ENCODE measurements at regions not wholly inside any gene's neighbourhood (a gene's known extent, or its start where the extent isn't known, plus 50 kb on each side); places are given as distances from the start of the nearest gene placed in this dataset.

DNA sequence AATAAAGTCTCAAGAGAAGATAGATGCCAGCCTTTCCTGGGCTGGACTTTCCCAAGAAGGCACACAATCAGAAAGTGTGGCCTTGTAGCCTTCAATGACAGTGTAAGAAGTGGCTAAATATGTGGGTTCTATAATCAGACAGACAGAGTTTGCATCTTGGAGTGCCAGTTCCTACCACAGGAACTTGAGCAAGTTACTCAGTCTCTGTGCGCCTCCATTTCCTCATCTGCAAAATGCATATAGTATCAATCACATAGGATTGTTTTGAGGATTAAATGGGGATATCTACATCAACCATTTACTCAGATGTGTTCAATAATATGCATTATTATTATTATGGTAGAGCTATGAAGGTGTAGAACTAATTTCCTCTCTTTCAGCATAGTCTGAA is 176.8 kb upstream of the PTBP2 start:
- no TSS peak for BruUV-seq (replicated peaks)
- no peaks in the 10 kb centered on the region for H3K79me2 ChIP-seq (ENCODE audit: insufficient read depth, low read depth, low read length)
- intact Hi-C loops (cut with micrococcal nuclease; ENCODE audit: unreplicated experiment), result no loop called here
- no peak overlapping the region for H3K4me2 ChIP-seq (ENCODE audit: low read length)
- H3K9me2 ChIP-seq (ENCODE audit: insufficient read depth, low read length), result no peaks in the 10 kb centered on the region
- no peak for DNase-seq (ENCODE audit: low spot score)
- H3K4me1 ChIP-seq (ENCODE audit: insufficient read depth, low read length, poor library complexity, severe bottlenecking), result no peaks in the 10 kb centered on the region
- TF ChIP-seq, protein P1, sequence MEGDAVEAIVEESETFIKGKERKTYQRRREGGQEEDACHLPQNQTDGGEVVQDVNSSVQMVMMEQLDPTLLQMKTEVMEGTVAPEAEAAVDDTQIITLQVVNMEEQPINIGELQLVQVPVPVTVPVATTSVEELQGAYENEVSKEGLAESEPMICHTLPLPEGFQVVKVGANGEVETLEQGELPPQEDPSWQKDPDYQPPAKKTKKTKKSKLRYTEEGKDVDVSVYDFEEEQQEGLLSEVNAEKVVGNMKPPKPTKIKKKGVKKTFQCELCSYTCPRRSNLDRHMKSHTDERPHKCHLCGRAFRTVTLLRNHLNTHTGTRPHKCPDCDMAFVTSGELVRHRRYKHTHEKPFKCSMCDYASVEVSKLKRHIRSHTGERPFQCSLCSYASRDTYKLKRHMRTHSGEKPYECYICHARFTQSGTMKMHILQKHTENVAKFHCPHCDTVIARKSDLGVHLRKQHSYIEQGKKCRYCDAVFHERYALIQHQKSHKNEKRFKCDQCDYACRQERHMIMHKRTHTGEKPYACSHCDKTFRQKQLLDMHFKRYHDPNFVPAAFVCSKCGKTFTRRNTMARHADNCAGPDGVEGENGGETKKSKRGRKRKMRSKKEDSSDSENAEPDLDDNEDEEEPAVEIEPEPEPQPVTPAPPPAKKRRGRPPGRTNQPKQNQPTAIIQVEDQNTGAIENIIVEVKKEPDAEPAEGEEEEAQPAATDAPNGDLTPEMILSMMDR (conservative IDR thresholded peaks at IDR 0.05; ENCODE audit: low read length), result no peak
- TF ChIP-seq EZH2phosphoT487 (IDR thresholded peaks at IDR 0.05; ENCODE audit: borderline replicate concordance, low read depth, low read length), result no peak
- H3K36me3 ChIP-seq (ENCODE audit: insufficient read depth, low read length), result no peaks in the 10 kb centered on the region
- H3K9me3 ChIP-seq (ENCODE audit: low read length), result no peaks in the 10 kb centered on the region
- POLR2A ChIA-PET, result no interaction called here
- no peaks in the 10 kb centered on the region for H4K20me1 ChIP-seq (ENCODE audit: insufficient read depth, low read length)
- no peak overlapping the region for H2AFZ ChIP-seq (ENCODE audit: low read length)
- H3K27ac ChIP-seq (ENCODE audit: low read depth, low read length, poor library complexity, severe bottlenecking), result no peak overlapping the region
- H3K4me3 ChIP-seq (ENCODE audit: low read depth, low read length, poor library complexity, severe bottlenecking), result no peak overlapping the region
- CTCF ChIA-PET (ENCODE audit: unreplicated experiment), result no interaction called here

DNA sequence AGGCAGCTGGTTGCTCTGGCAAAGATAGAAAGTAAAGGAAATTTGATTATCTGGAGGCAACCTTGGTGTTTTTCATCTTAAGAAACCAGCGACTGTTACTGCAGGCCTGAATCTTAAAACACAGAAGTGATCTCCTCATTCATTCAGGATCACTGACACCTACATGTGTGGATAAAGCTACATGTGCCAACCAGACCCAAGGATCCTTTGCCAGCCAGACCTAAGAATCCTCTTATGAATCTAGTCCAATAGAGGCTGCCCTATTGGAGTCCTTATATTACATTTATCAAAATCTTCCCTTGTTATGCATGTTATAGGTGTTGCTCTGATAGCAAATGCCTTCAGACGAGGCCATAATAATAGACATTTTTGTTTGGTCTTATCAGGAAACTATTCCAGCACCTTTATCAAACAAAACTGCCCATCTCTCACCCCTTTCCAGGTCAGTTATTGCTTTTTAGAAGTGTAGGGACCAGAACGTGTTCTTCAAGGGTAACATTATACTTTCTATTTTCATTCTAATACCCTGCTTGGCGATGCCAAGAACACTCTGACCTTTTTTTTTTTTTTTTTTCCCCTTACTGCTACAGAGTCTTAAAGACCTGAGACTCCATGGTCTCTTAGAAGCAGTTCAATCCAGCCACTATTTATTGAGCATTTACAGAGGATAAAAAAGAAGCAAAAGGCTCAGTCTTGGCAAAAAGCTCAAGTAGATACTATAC is 175.5 kb upstream of the PTBP2 start:
- Histone ChIP-seq H3K4me3 (ENCODE audit: low read depth, low read length, poor library complexity, severe bottlenecking) (no peak overlapping the region), H3K79me2 (ENCODE audit: insufficient read depth, low read depth, low read length) (no peaks in the 10 kb centered on the region), H3K4me1 (ENCODE audit: insufficient read depth, low read length, poor library complexity, severe bottlenecking) (no peaks in the 10 kb centered on the region), H3K36me3 (ENCODE audit: insufficient read depth, low read length) (no peaks in the 10 kb centered on the region), H3K9me2 (ENCODE audit: insufficient read depth, low read length) (no peaks in the 10 kb centered on the region), H3K27ac (ENCODE audit: low read depth, low read length, poor library complexity, severe bottlenecking) (no peak overlapping the region), H3K4me2 (ENCODE audit: low read length) (no peak overlapping the region), H3K9me3 (ENCODE audit: low read length) (no peaks in the 10 kb centered on the region), H2AFZ (ENCODE audit: low read length) (no peak overlapping the region), H4K20me1 (ENCODE audit: insufficient read depth, low read length) (no peaks in the 10 kb centered on the region)
- no TSS peak for BruUV-seq (replicated peaks)
- POLR2A ChIA-PET, result no interaction called here
- intact Hi-C loops (cut with micrococcal nuclease; ENCODE audit: unreplicated experiment), result no loop called here
- no peak for DNase-seq (ENCODE audit: low spot score)
- CTCF ChIA-PET (ENCODE audit: unreplicated experiment), result no interaction called here
- TF ChIP-seq, protein P1 (conservative IDR thresholded peaks at IDR 0.05; ENCODE audit: low read length), result no peak
- TF ChIP-seq EZH2phosphoT487 (IDR thresholded peaks at IDR 0.05; ENCODE audit: borderline replicate concordance, low read depth, low read length), result no peak

DNA sequence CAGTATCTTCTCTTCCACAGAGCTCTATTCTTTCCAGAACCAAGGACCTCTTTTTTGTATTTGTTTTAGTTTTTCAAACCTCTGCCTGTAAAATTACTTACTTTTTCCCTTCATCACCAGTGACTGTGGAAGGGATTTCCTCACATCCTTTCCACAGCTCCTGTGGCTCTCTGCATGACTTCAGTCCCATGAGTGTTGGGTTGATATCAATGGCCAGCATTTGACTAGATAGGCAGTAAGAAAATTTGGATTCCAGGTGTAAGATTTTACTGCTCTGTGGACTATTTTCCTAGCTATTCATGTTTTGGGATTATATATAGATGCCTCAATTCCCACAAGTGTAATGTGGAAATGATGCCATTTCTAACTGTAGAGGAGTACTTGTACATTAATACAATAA is 171.5 kb upstream of the PTBP2 start:
- Histone ChIP-seq H3K27ac (ENCODE audit: low read depth, low read length, poor library complexity, severe bottlenecking) (no peak overlapping the region), H3K4me2 (ENCODE audit: low read length) (no peak overlapping the region), H3K36me3 (ENCODE audit: insufficient read depth, low read length) (no peaks in the 10 kb centered on the region), H3K9me2 (ENCODE audit: insufficient read depth, low read length) (no peaks in the 10 kb centered on the region), H3K9me3 (ENCODE audit: low read length) (no peaks in the 10 kb centered on the region), H3K79me2 (ENCODE audit: insufficient read depth, low read depth, low read length) (no peaks in the 10 kb centered on the region), H2AFZ (ENCODE audit: low read length) (no peak overlapping the region), H3K4me1 (ENCODE audit: insufficient read depth, low read length, poor library complexity, severe bottlenecking) (no peaks in the 10 kb centered on the region), H4K20me1 (ENCODE audit: insufficient read depth, low read length) (no peaks in the 10 kb centered on the region), H3K4me3 (ENCODE audit: low read depth, low read length, poor library complexity, severe bottlenecking) (no peak overlapping the region)
- no TSS peak for BruUV-seq (replicated peaks)
- no peak for TF ChIP-seq EZH2phosphoT487 (IDR thresholded peaks at IDR 0.05; ENCODE audit: borderline replicate concordance, low read depth, low read length)
- TF ChIP-seq, protein P1 (conservative IDR thresholded peaks at IDR 0.05; ENCODE audit: low read length), result no peak
- CTCF ChIA-PET (ENCODE audit: unreplicated experiment), result no interaction called here
- DNase-seq (ENCODE audit: low spot score), result no peak
- POLR2A ChIA-PET, result interaction anchor here (0.8 kb wide), 1 partner anchor 62 kb away, joined by 3 read pairs; no protein-coding TSS in a partner anchor
- intact Hi-C loops (cut with micrococcal nuclease; ENCODE audit: unreplicated experiment), result no loop called here

Measured in OCI-LY7 (cell line).